DMS153 (cell line): ENCODE measurements at regions not wholly inside any gene's neighbourhood (a gene's known extent, or its start where the extent isn't known, plus 50 kb on each side); places are given as distances from the start of the nearest gene placed in this dataset.
"Not testable (repeated sequence)": the region's sequence is repeated elsewhere in the genome, so short reads cannot be mapped to it uniquely, and the experiment has no call there.

Experiments used
- DNase-seq: peaks from one replicate; lab custom pipeline; 2025; lab: John Stamatoyannopoulos, UW

GRCh38 chr2:8606649-8607550 lies 75.0 kb upstream of the ID2 start:
- DNase-seq: no peak

GRCh38 chr2:8607606-8608005 lies 74.2 kb upstream of the ID2 start:
- peak; percentile 19 for DNase-seq

GRCh38 chr2:8608411-8608954 lies 73.4 kb upstream of the ID2 start:
- no peak for DNase-seq

GRCh38 chr2:8609357-8609811 lies 72.5 kb upstream of the ID2 start:
- DNase-seq: no peak

GRCh38 chr2:8610775-8611174 lies 71.1 kb upstream of the ID2 start:
- not testable (repeated sequence) for DNase-seq

- no peak for DNase-seq
Observed at GRCh38 chr2:8611246-8611645, 70.6 kb upstream of the ID2 start.

GRCh38 chr2:8611700-8612099 lies 70.2 kb upstream of the ID2 start:
- DNase-seq: no peak

GRCh38 chr2:8612734-8613179 lies 69.1 kb upstream of the ID2 start:
- no peak for DNase-seq

- DNase-seq: not testable (repeated sequence)
Observed at GRCh38 chr2:8613207-8613999, 68.5 kb upstream of the ID2 start.

- DNase-seq: no peak
Observed at GRCh38 chr2:8614646-8615045, 67.2 kb upstream of the ID2 start.

- DNase-seq: no peak
Observed at GRCh38 chr2:8615252-8615575, 66.6 kb upstream of the ID2 start.

GRCh38 chr2:8615576-8616281 lies 66.1 kb upstream of the ID2 start:
- no peak for DNase-seq

- no peak for DNase-seq
Observed at GRCh38 chr2:8617048-8617447, 64.8 kb upstream of the ID2 start.

- no peak for DNase-seq
Observed at GRCh38 chr2:8617590-8617989, 64.3 kb upstream of the ID2 start.

GRCh38 chr2:8619071-8619470 lies 62.8 kb upstream of the ID2 start:
- no peak for DNase-seq

- peak; percentile 42 for DNase-seq
Observed at GRCh38 chr2:8620611-8621382, 61.1 kb upstream of the ID2 start.

GRCh38 chr2:8622199-8622911 lies 59.5 kb upstream of the ID2 start:
- no peak for DNase-seq

GRCh38 chr2:8622924-8623465 lies 58.9 kb upstream of the ID2 start:
- no peak for DNase-seq

- DNase-seq: no peak
Observed at GRCh38 chr2:8623576-8623957, 58.3 kb upstream of the ID2 start.

- no peak for DNase-seq
Observed at GRCh38 chr2:8623958-8624591, 57.8 kb upstream of the ID2 start.
